ENCODE measurements at regions not wholly inside any gene's neighbourhood (a gene's known extent, or its start where the extent isn't known, plus 50 kb on each side); places are given as distances from the start of the nearest gene placed in this dataset.

- no peak for TF ChIP-seq RFX5 (IDR thresholded peaks at IDR 0.05; ENCODE audit: borderline replicate concordance, low read depth, low read length)
- TF ChIP-seq SP2 (IDR thresholded peaks at IDR 0.05; ENCODE audit: low read length) = no peak
- no peak for TF ChIP-seq MAFK (IDR thresholded peaks at IDR 0.05; ENCODE audit: low read depth, low read length)
- peak; percentile 92 for TF ChIP-seq TBP (IDR thresholded peaks at IDR 0.05; ENCODE audit: low read depth, low read length)
- no peak for TF ChIP-seq KDM5A (IDR thresholded peaks at IDR 0.05; ENCODE audit: low read length)
- TF ChIP-seq SIN3A (conservative IDR thresholded peaks at IDR 0.05 in 1 of 2, IDR thresholded peaks at IDR 0.05 in 1 of 2; ENCODE audit: low read depth in 1 of 2, low read length in 2 of 2) = no peak
- TF ChIP-seq POU5F1 (IDR thresholded peaks at IDR 0.05; ENCODE audit: low read depth, low read length) = no peak
- TF ChIP-seq TCF12 (IDR thresholded peaks at IDR 0.05; ENCODE audit: low read depth, low read length) = no peak
- TF ChIP-seq NRF1 (IDR thresholded peaks at IDR 0.05; ENCODE audit: low read depth, low read length) = no peak
- TF ChIP-seq HDAC2 (IDR thresholded peaks at IDR 0.05; ENCODE audit: borderline replicate concordance in 1 of 2, low read depth in 2 of 2, low read length in 2 of 2) = no peak
- TF ChIP-seq GABPA (IDR thresholded peaks at IDR 0.05; ENCODE audit: borderline replicate concordance, insufficient read depth, low read length) = no peak
- TF ChIP-seq EP300 (IDR thresholded peaks at IDR 0.05; ENCODE audit: borderline replicate concordance in 1 of 2, low read depth in 2 of 2, low read length in 2 of 2) = no peak
- TF ChIP-seq SIX5 (IDR thresholded peaks at IDR 0.05; ENCODE audit: low read depth, low read length) = no peak
- TF ChIP-seq HDAC6 (IDR thresholded peaks at IDR 0.05; ENCODE audit: low read depth, low read length) = no peak
- no peak for TF ChIP-seq KDM4A (IDR thresholded peaks at IDR 0.05; ENCODE audit: low read depth, low read length, severe bottlenecking)
- peak; percentile 90 for TF ChIP-seq POLR2AphosphoS5 (IDR thresholded peaks at IDR 0.05; ENCODE audit: low read depth, low read length)
- no peak for TF ChIP-seq PHF8 (conservative IDR thresholded peaks at IDR 0.05; ENCODE audit: low read depth, low read length)
Measured at GRCh38 chr2:223221139-223221835, 169.3 kb downstream of the KCNE4 start (continued).

Measured in H1 (cell line).